Lower leg skin (tissue), 3 donors: ENCODE measurements at regions not wholly inside any gene's neighbourhood (a gene's known extent, or its start where the extent isn't known, plus 50 kb on each side); places are given as distances from the start of the nearest gene placed in this dataset.

Source experiments
- CTCF ChIP-seq, 3 donors: fragments of 450-650 bp; IDR thresholded peaks; one replicate each; pipeline ENCODE4 v1.5.1; 2016; ENCODE audit warnings: antibody characterized with exemption in 3 of 3, mild to moderate bottlenecking in 3 of 3, moderate library complexity in 2 of 3
- POLR2A ChIP-seq, 2 donors: fragments of 450-650 bp; IDR thresholded peaks; one replicate each; pipeline ENCODE4 v1.6.1; 2016 to 2017; ENCODE audit warnings: antibody characterized with exemption in 2 of 2, mild to moderate bottlenecking in 1 of 2, moderate library complexity in 1 of 2

- TF ChIP-seq CTCF (IDR thresholded peaks at IDR 0.05) (no peak), POLR2A (IDR thresholded peaks at IDR 0.05) (no peak)
These were observed 298.9 kb upstream of the TCF4 start for GRCh38 chr18:55886886-55887285.
